GM21367 (cell line): ENCODE measurements at regions not wholly inside any gene's neighbourhood (a gene's known extent, or its start where the extent isn't known, plus 50 kb on each side); places are given as distances from the start of the nearest gene placed in this dataset.

Experiments
- ATAC-seq: cut with Tn5 transposase; IDR thresholded peaks from one replicate; pipeline ENCODE4 v1.9.1; 2021; ENCODE audit not compliant: unreplicated experiment

DNA sequence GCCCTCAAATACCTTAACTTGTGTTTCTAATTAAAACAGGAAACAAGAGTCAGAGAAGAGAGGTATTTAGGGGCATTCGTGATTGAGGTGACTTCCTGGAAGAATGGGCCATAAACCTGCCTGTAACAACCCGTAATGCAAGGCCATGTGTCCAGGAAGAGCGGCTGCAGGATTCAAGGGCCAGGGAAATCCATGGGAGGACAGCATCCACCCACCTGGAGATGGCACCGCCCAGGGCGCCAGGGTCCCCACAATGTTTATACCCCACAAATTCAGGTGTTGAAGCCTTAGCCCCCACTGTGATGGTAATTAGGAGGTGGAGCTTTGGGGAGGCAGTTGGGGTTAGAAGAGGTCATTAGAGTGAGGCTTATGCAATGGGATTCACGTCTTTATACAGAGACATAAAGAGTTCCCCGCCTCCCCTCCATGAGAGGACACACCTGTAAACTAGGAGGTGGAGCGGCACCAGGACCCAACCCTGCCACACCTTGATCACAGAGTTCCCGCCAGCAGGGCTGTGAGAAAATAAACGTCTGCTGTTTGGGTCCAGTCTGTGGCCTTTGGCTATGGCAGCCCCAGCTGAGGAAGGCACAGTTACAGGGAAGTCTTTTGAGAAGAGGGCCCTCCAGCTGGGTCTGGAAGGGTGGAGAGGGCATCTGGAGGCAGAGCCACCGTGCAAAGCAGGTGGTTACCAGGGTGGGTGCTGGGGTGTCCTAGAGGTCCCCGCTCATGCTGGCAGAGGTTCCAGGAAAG lies 1394.3 kb downstream of the TBC1D22A start:
- ATAC-seq, result no peak

GRCh38 chr22:48155446-48155845 lies 1393.0 kb downstream of the TBC1D22A start:
- ATAC-seq, result no peak

DNA sequence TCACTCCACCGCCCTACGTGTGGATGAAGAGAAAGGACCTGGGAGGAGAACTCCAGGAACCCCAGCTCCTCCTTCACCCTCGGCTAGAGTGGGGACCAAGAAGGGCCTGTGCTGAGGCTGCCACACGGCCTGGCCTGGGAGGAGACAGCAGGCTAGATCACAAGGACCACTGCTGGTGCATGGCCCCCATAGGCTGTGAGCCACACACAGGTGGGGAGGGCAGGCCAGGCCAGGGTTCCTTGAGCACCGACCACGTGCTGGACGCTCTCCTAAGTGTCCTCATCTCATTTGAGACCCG lies 1392.4 kb downstream of the TBC1D22A start:
- no peak for ATAC-seq

DNA sequence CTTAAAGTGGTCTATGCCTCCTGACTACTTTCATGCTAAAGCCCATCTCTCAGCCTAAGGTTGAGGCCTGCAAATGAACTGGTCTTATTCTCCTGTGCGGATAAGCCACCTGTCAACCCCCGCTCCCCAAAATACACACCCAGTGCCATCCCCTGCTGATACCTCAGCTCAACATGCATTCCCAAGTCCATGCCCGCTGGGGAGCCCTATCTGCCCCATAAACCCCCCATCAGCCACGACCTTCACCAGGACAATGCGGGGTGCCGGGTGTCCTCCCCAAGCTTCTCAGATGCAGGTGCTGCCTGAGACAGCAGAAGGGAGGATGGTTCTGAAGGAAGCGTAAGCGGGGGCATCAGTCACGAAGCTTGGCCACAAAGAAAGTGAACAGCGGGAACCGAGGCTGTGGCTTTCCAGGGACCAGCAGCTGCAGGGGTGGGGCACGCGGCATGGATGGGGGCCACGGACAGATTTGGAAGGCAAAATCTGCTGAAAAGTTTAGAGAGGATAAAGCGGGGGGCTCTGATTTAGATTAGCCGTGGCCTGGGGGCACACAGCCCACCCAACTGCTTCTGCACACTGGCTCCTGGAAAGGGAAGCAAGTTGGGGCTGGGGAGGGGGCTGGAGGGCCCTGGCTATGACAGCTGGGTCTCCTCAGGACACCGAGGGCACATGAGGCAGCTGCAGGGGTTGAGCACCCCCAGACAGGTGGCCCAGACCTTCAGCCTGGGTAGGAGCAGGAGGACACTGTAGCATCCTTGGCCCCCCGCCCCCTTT lies 1391.9 kb downstream of the TBC1D22A start:
- no peak for ATAC-seq

GRCh38 chr22:48153726-48154125 lies 1391.3 kb downstream of the TBC1D22A start:
- no peak for ATAC-seq

GRCh38 chr22:48152916-48153315 lies 1390.5 kb downstream of the TBC1D22A start:
- ATAC-seq, result no peak

- ATAC-seq, result no peak
Measured at GRCh38 chr22:48152164-48152775, 1389.8 kb downstream of the TBC1D22A start.

- no peak for ATAC-seq
Measured at GRCh38 chr22:48151641-48152040, 1389.2 kb downstream of the TBC1D22A start.

GRCh38 chr22:48147831-48148230 lies 1385.4 kb downstream of the TBC1D22A start:
- ATAC-seq, result no peak

DNA sequence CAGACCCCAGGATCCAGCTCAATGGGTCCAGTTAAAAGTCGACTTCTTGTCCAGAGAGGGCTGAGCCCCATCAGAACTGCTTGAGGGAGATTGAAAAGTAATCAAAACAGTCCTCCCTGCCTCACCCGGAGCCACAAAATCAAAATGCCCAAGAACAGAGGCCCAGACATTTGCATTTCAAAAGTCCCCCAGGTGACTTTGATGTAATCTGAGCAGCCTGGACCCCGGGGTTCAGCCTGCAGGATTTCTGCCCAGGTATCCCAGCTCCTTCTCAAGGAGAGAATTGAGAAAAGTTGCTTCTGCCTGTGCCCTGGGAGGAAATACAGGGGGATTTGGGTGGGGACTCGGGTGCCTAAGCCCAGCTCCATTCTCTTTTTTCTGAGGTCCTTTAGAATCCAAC lies 1385.0 kb downstream of the TBC1D22A start:
- ATAC-seq, result no peak

DNA sequence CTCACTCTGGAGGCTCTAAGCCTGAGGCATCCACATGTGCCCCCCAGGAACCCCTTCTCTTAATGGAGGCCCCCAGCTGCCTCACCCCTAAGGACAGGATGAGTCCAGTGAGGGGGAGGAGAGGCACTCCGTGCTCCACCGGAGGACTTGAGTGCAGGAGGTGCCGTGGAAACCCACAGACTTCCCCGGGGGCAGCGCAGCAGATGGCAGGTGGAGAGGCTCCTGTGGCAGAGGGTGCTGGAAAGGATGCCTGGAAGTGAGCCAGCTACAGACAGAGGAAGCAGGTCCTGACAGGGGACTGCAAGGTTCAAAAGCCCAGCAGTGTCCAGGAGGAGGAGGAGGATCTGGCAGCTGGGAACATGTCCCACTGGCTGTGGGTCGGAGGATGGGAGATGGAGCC lies 1384.0 kb downstream of the TBC1D22A start:
- ATAC-seq, result no peak

- ATAC-seq, result no peak
Measured at GRCh38 chr22:48145738-48146137, 1383.3 kb downstream of the TBC1D22A start.

GRCh38 chr22:48144318-48144717 lies 1381.9 kb downstream of the TBC1D22A start:
- no peak for ATAC-seq

DNA sequence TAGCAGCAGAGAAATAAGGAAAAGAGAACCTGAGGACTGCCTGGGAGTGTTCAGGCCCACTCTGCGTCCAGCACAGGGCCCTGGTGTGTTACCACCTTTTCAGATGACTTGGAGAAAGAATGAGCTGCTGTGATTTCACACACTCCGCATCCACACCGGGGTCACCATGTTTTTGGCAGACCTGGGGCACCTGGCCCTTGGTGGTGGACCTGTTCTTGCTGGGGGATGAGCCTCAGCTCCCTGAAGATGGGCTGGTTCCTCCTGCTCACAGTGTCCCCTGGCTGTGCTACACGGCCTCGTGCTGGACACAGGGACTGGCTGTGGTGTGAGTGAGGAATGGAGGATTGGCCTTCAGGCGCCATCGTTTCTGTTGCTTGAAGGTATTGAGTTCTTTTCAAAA lies 1381.4 kb downstream of the TBC1D22A start:
- no peak for ATAC-seq

DNA sequence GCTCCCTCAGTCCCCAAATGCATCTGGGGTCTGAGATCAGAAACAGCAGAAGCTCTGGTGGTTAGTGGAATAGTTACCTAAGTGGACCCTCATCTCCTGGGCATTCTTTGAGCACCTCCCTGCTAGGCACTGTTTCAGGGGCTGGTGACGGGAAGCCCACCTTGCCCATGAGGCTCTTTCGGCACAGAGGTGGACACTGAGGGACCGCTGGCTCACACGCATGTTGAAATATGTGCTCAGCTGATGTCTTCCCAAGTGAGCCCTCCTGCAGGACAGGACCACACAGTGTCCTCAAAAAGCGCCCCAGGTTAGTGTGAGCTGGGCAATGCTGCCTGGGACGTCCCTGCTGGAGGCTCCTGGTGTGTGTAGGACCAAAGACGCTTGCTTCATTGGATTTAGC lies 1379.9 kb downstream of the TBC1D22A start:
- no peak for ATAC-seq

DNA sequence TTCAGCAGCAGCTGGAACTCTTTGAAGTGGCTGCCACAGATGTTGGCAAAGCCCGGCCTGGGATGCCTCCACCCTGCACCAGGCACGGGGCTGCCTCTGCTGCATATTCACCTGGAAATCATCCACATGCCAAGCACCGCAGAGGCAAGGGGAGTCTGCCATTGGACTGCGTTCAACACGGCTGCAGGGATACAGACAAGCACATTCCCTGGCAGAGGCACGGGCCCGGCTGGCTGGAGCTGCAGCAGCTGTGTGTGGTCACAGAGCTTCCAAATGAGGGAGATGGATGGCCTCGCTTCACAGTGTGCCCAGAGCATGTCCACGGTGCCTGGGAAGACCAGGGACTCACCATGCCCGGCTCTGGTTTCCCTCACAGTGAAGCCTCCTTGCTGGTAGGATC lies 1378.9 kb downstream of the TBC1D22A start:
- no peak for ATAC-seq

DNA sequence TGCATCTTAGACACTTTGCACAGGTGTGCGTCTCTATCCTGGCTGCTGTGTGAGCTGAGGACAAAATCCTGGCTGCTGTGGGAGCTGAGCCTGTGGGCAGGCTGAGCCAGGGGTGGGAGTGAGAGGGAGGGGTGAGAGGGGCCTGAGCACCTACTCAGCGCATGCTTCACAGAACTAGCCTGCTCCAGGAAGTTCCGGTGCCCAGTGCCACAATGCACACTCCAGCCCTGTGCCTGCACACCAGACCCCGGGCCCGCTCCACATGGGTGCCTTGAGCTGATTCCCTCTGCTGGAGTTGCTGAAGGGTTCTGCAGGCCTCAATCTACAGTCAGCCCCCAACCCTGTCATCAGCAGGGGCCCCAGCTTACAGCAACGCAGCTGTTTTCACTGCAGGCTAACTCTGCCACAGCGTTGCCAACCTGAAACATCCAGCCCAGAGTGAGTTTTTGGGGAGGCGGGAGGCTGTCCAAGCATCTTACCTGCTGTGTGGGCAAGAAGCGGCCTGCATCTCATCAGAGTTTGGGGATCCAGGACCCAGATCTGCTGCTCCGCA lies 1377.9 kb downstream of the TBC1D22A start:
- no peak for ATAC-seq

GRCh38 chr22:48139776-48140175 lies 1377.3 kb downstream of the TBC1D22A start:
- no peak for ATAC-seq

DNA sequence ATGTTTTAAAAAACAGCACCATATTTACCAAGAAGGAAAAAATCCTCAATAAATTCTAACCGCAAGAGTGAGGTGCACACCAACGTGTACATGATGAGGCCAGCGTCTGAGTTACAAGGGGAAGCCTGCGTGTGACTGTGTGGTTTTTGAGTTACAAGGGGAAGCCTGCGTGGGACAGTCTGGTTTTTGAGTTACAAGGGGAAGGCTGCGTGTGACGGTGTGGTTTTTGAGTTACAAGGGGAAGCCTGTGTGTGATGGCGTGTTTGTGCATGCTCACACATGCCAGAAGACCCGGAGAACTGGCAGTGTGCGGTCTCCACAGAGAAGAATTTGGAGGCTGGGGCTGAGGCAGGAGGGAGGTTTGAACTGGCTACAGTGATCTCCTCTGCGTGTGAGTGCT lies 1376.4 kb downstream of the TBC1D22A start:
- no peak for ATAC-seq

GRCh38 chr22:48138427-48138826 lies 1376.0 kb downstream of the TBC1D22A start:
- ATAC-seq, result no peak

GRCh38 chr22:48137640-48138039 lies 1375.2 kb downstream of the TBC1D22A start:
- ATAC-seq, result no peak

DNA sequence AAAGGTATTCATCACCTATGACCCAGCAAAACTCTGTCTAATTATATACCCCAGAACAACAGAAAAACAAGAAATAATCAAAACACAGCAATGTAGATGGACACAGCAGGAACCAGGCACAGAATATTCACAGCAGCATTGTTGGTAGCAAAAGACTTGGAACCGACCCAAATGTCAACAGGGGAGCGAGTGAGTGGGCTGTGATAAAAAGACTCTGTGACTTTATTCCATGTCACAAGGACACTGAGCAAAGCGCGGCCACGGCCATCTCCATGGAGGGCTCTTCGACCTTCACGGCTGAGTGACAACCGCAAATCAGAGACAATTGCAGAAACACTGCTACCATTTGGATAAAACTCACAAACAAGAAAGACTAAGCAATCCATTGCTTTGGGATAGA lies 1373.1 kb downstream of the TBC1D22A start:
- no peak for ATAC-seq
